GM18870 (cell line): ENCODE measurements at regions not wholly inside any gene's neighbourhood (a gene's known extent, or its start where the extent isn't known, plus 50 kb on each side); places are given as distances from the start of the nearest gene placed in this dataset.
"Not testable (repeated sequence)": the region's sequence is repeated elsewhere in the genome, so short reads cannot be mapped to it uniquely, and the experiment has no call there.

ENCODE experiments used
- ATAC-seq: cut with Tn5 transposase; IDR thresholded peaks from one replicate; pipeline ENCODE4 v1.9.1; 2021; ENCODE audit warnings: moderate library complexity; ENCODE audit not compliant: unreplicated experiment

GRCh38 chr4:112770114-112770513, 133.2 kb downstream of the LARP7 start:
- no peak for ATAC-seq

GRCh38 chr4:112775801-112776200, 138.9 kb downstream of the LARP7 start:
- ATAC-seq = no peak

- ATAC-seq = no peak
These were observed 139.6 kb downstream of the LARP7 start for GRCh38 chr4:112776535-112776934.

GRCh38 chr4:112778520-112778919, 141.6 kb downstream of the LARP7 start:
- ATAC-seq = no peak

- ATAC-seq = no peak
These were observed 156.1 kb downstream of the LARP7 start for GRCh38 chr4:112793033-112793432.

GRCh38 chr4:112800001-112800400, 163.1 kb downstream of the LARP7 start:
- no peak for ATAC-seq

- ATAC-seq = no peak
These were observed 164.4 kb downstream of the LARP7 start for GRCh38 chr4:112801341-112801740.

- no peak for ATAC-seq
These were observed 165.8 kb downstream of the LARP7 start for GRCh38 chr4:112802780-112803179.

GRCh38 chr4:112807083-112807482, 170.1 kb downstream of the LARP7 start:
- ATAC-seq = peak; percentile 93

- ATAC-seq = no peak
These were observed 171.1 kb downstream of the LARP7 start for GRCh38 chr4:112808001-112808400.

GRCh38 chr4:112813790-112814189, 176.8 kb downstream of the LARP7 start:
- ATAC-seq = peak; percentile 41

- ATAC-seq = peak; percentile 90
These were observed 181.1 kb downstream of the LARP7 start for GRCh38 chr4:112817933-112818593.

GRCh38 chr4:112818594-112818965, 181.6 kb downstream of the LARP7 start:
- peak; percentile 23 for ATAC-seq

GRCh38 chr4:112819729-112820128, 182.8 kb downstream of the LARP7 start:
- no peak for ATAC-seq

- ATAC-seq = no peak
These were observed 186.2 kb downstream of the LARP7 start for GRCh38 chr4:112823156-112823555.

GRCh38 chr4:112823606-112824005, 186.7 kb downstream of the LARP7 start:
- no peak for ATAC-seq

- ATAC-seq = no peak
These were observed 193.9 kb downstream of the LARP7 start for GRCh38 chr4:112830753-112831386.

GRCh38 chr4:112832493-112832892, 195.6 kb downstream of the LARP7 start:
- ATAC-seq = no peak

- no peak for ATAC-seq
These were observed 200.0 kb downstream of the LARP7 start for GRCh38 chr4:112836895-112837294.

- ATAC-seq = not testable (repeated sequence)
These were observed 201.1 kb downstream of the LARP7 start for GRCh38 chr4:112838015-112838414.

- no peak for ATAC-seq
These were observed 203.1 kb downstream of the LARP7 start for GRCh38 chr4:112840061-112840460.

GRCh38 chr4:112840619-112841018, 203.7 kb downstream of the LARP7 start:
- ATAC-seq = no peak

- no peak for ATAC-seq
These were observed 205.6 kb downstream of the LARP7 start for GRCh38 chr4:112842513-112842912.
